SK-N-DZ (cell line): ENCODE measurements at regions not wholly inside any gene's neighbourhood (a gene's known extent, or its start where the extent isn't known, plus 50 kb on each side); places are given as distances from the start of the nearest gene placed in this dataset.

Source experiments
- DNase-seq: peaks from one replicate; pipeline ENCODE4 v3.0.0-alpha.2; 2015; ENCODE audit warnings: low spot score

GRCh38 chr5:96340357-96340756, 92.7 kb downstream of the PCSK1 start:
- no peak for DNase-seq

GRCh38 chr5:96339862-96340261, 93.2 kb downstream of the PCSK1 start:
- no peak for DNase-seq

- no peak for DNase-seq
Measured at GRCh38 chr5:96338624-96339415, 94.2 kb downstream of the PCSK1 start.

- DNase-seq = no peak
Measured at GRCh38 chr5:96338091-96338490, 95.0 kb downstream of the PCSK1 start.

- DNase-seq = no peak
Measured at GRCh38 chr5:96337048-96337781, 95.8 kb downstream of the PCSK1 start.

GRCh38 chr5:96336351-96336985, 96.6 kb downstream of the PCSK1 start:
- DNase-seq = peak; percentile 61

- DNase-seq = no peak
Measured at GRCh38 chr5:96335873-96336272, 97.2 kb downstream of the PCSK1 start.

- DNase-seq = no peak
Measured at GRCh38 chr5:96333391-96333790, 99.7 kb downstream of the PCSK1 start.

- no peak for DNase-seq
Measured at GRCh38 chr5:96332535-96333366, 100.3 kb downstream of the PCSK1 start.

GRCh38 chr5:96331681-96332361, 101.2 kb downstream of the PCSK1 start:
- no peak for DNase-seq

- no peak for DNase-seq
Measured at GRCh38 chr5:96331210-96331609, 101.8 kb downstream of the PCSK1 start.

GRCh38 chr5:96330530-96331140, 102.4 kb downstream of the PCSK1 start:
- no peak for DNase-seq

GRCh38 chr5:96329886-96330529, 103.0 kb downstream of the PCSK1 start:
- no peak for DNase-seq

- DNase-seq = no peak
Measured at GRCh38 chr5:96329289-96329688, 103.8 kb downstream of the PCSK1 start.

- no peak for DNase-seq
Measured at GRCh38 chr5:96327722-96328121, 105.3 kb downstream of the PCSK1 start.

- DNase-seq = no peak
Measured at GRCh38 chr5:96326902-96327301, 106.1 kb downstream of the PCSK1 start.

- DNase-seq = no peak
Measured at GRCh38 chr5:96324708-96325107, 108.3 kb downstream of the PCSK1 start.

GRCh38 chr5:96322865-96323264, 110.2 kb downstream of the PCSK1 start:
- DNase-seq = no peak

- no peak for DNase-seq
Measured at GRCh38 chr5:96322217-96322616, 110.8 kb downstream of the PCSK1 start.

- no peak for DNase-seq
Measured at GRCh38 chr5:96321345-96321744, 111.7 kb downstream of the PCSK1 start.
